ENCODE measurements at regions not wholly inside any gene's neighbourhood (a gene's known extent, or its start where the extent isn't known, plus 50 kb on each side); places are given as distances from the start of the nearest gene placed in this dataset.

- no peaks in the 10 kb centered on the region for H3K79me1 ChIP-seq (ENCODE audit: low read depth in 1 of 2, low read length in 2 of 2)
- no peak overlapping the region for H2BK15ac ChIP-seq (ENCODE audit: low read depth, low read length)
- H3K9me3 ChIP-seq (ENCODE audit: control insufficient read depth, insufficient read depth, low read length) = no peaks in the 10 kb centered on the region
- H3K36me3 ChIP-seq (ENCODE audit: control insufficient read depth, insufficient read depth, low read length) = no peaks in the 10 kb centered on the region
- H3K4me2 ChIP-seq (ENCODE audit: low read depth, low read length) = no peak overlapping the region
- WGBS, 2 experiments (ENCODE audit: extremely low coverage in 2 of 2, insufficient read length in 1 of 2) = no CpG with 5 or more reads among the region's 5 CpGs
- no peak overlapping the region for H3K23ac ChIP-seq (ENCODE audit: low read depth, low read length)
- no peak overlapping the region for H3K9ac ChIP-seq (ENCODE audit: low read depth, low read length)
- H2BK120ac ChIP-seq (ENCODE audit: low read depth, low read length) = no peak overlapping the region
- H3K4ac ChIP-seq (ENCODE audit: low read depth, low read length) = no peak overlapping the region
- no peaks in the 10 kb centered on the region for H3K4me1 ChIP-seq (ENCODE audit: control insufficient read depth, insufficient read depth, low read length)
- H2AK5ac ChIP-seq (ENCODE audit: low read depth, low read length) = no peak overlapping the region
- H3K27me3 ChIP-seq (ENCODE audit: control insufficient read depth, insufficient read depth, low read length) = no peaks in the 10 kb centered on the region
- CTCF ChIA-PET = no interaction called here
- no peak overlapping the region for H3K27ac ChIP-seq (ENCODE audit: insufficient read depth, low read length)
- no peak overlapping the region for H2BK20ac ChIP-seq (ENCODE audit: low read depth, low read length)
- H4K91ac ChIP-seq (ENCODE audit: insufficient read depth, low read depth, low read length) = no peak overlapping the region
- no peak overlapping the region for H2AK9ac ChIP-seq (replicated peaks; ENCODE audit: low read depth, low read length, poor library complexity)
- H4K5ac ChIP-seq (ENCODE audit: low read depth, low read length) = no peak overlapping the region
- H3K18ac ChIP-seq (ENCODE audit: low read depth, low read length) = no peak overlapping the region
- in situ Hi-C loops (cut with MboI; ENCODE audit: low sequenced_read_pairs) = no loop called here
- H3K9me1 ChIP-seq (ENCODE audit: insufficient read depth, low read length) = no peaks in the 10 kb centered on the region
- no peaks in the 10 kb centered on the region for H4K20me1 ChIP-seq (ENCODE audit: insufficient read depth, low read length)
- no peak for TF ChIP-seq FOS (IDR thresholded peaks at IDR 0.05; ENCODE audit: low read depth, low read length)
- TF ChIP-seq MXI1 (IDR thresholded peaks at IDR 0.05; ENCODE audit: borderline replicate concordance, low read depth, low read length) = no peak
- TF ChIP-seq CHD1 (IDR thresholded peaks at IDR 0.05; ENCODE audit: low read depth, low read length) = no peak
- TF ChIP-seq RAD21 (IDR thresholded peaks at IDR 0.05; ENCODE audit: low read length) = no peak
- no peak for TF ChIP-seq RFX5 (IDR thresholded peaks at IDR 0.05; ENCODE audit: low read depth, low read length)
- TF ChIP-seq RCOR1 (IDR thresholded peaks at IDR 0.05; ENCODE audit: insufficient replicate concordance, low read length) = no peak
- no peak for TF ChIP-seq POLR2A (IDR thresholded peaks at IDR 0.05; ENCODE audit: low read depth, low read length)
- TF ChIP-seq MAFK (IDR thresholded peaks at IDR 0.05; ENCODE audit: low read depth, low read length) = no peak
- TF ChIP-seq SMC3 (IDR thresholded peaks at IDR 0.05; ENCODE audit: low read depth, low read length) = no peak
- no peak overlapping the region for H4K8ac ChIP-seq (ENCODE audit: low read depth in 2 of 2, low read length in 2 of 2)
- POLR2A ChIA-PET (ENCODE audit: unreplicated experiment) = no interaction called here
- no peak overlapping the region for H3K56ac ChIP-seq (ENCODE audit: extremely low read depth, insufficient read depth, low read length)
- no peak for DNase-seq
- no peak overlapping the region for H3K4me3 ChIP-seq (ENCODE audit: insufficient read depth, low read depth, low read length)
- H2BK5ac ChIP-seq (ENCODE audit: low read depth, low read length, poor library complexity, severe bottlenecking) = no peak overlapping the region
- dilution Hi-C loops (cut with HindIII; ENCODE audit: low sequenced_read_pairs, unreplicated experiment) = no loop called here
- H2AFZ ChIP-seq (replicated peaks; ENCODE audit: low read length, poor library complexity) = no peak overlapping the region
- intact Hi-C loops (cut with micrococcal nuclease) = no loop called here
- BruUV-seq (replicated peaks) = no TSS peak
- H3K14ac ChIP-seq (replicated peaks; ENCODE audit: low read depth, low read length) = no peak overlapping the region
- ATAC-seq (ENCODE audit: low read depth) = no peak
Measured at GRCh38 chr3:20589275-20589674, 403.3 kb upstream of the SGO1 start.
